ENCODE measurements at regions not wholly inside any gene's neighbourhood (a gene's known extent, or its start where the extent isn't known, plus 50 kb on each side); places are given as distances from the start of the nearest gene placed in this dataset.

DNA sequence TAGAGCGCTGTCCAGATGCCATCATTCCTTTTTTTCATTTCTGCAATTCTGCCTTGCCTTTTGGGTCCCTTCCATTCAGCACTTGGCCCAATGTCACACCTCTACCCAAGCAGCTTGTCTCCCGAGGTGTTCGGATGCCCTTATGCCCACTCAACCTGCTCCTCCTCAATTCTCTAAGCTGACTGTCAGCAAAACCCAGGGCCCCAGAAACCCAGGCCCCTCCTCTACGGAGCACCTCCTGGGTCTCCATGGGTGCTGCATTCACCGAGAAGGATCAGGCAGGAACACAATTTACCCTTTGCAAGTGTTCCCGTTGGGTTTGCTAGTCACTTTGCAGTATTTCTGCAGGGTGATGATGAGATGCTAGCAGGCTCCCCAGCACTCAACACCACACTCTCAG lies 86.7 kb upstream of the RAB6C start:
- no peaks in the 10 kb centered on the region for H3K9me3 ChIP-seq (ENCODE audit: control insufficient read depth, low read length)
- no peak overlapping the region for H3K27ac ChIP-seq (ENCODE audit: low read depth, low read length, severe bottlenecking)
- peaks cover 13% of the 10 kb centered on the region for H3K4me1 ChIP-seq (ENCODE audit: control insufficient read depth, insufficient read depth, low read length, poor library complexity, severe bottlenecking)
- 87 to 95% methylated on average over 4 of the region's 6 CpGs for WGBS, 2 experiments (ENCODE audit: insufficient coverage in 2 of 2)
- no peak overlapping the region for H3K4me3 ChIP-seq (ENCODE audit: extremely low read depth, insufficient read depth, low read length, poor library complexity, severe bottlenecking)
- no peaks in the 10 kb centered on the region for H3K36me3 ChIP-seq (ENCODE audit: control insufficient read depth, insufficient read depth, low read length)

DNA sequence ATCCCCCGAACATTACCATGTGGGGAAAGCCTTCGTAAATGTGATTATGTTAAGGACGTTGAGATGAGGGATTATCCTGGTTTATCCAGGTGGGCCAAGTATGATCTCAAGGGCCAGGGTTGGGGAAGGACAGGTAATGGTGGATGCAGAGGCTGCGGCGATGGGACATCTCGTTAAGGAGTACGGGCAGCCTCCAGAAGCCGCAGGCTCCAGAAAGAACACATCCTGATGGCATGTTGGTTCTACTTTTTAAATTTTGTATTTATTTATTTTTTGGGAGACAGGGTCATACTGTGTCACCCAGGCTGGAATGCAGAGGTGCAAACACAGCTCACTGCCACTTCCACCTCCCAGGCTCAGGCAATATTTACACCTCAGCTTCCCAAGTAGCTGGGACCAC lies 86.2 kb upstream of the RAB6C start:
- WGBS, 2 experiments (ENCODE audit: insufficient coverage in 2 of 2), result 83 to 88% methylated on average over 7 to 8 of the region's 8 CpGs
- Histone ChIP-seq H3K27ac (ENCODE audit: low read depth, low read length, severe bottlenecking) (no peak overlapping the region), H3K4me1 (ENCODE audit: control insufficient read depth, insufficient read depth, low read length, poor library complexity, severe bottlenecking) (peaks cover 13% of the 10 kb centered on the region), H3K36me3 (ENCODE audit: control insufficient read depth, insufficient read depth, low read length) (no peaks in the 10 kb centered on the region), H3K9me3 (ENCODE audit: control insufficient read depth, low read length) (no peaks in the 10 kb centered on the region), H3K4me3 (ENCODE audit: extremely low read depth, insufficient read depth, low read length, poor library complexity, severe bottlenecking) (no peak overlapping the region)

DNA sequence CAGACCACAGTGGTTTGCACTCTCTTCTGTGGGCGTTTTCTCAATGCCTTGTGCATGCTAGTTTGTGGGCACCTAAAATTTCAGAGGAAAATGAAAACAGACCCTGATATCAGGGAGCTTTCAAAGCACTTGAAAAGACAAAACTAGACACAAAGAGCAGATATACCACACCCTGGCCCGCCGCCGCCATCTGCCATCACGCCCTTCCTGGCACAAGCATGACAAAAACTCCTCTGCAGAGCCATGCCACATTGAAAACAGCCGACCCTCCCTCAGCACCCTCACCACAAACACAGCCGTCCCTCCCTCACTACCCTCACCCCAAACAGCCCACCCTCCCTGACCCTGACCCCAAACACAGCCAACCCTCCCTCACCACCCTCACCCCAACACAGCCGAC lies 84.8 kb upstream of the RAB6C start:
- Histone ChIP-seq H3K27ac (ENCODE audit: low read depth, low read length, severe bottlenecking) (no peak overlapping the region), H3K4me3 (ENCODE audit: extremely low read depth, insufficient read depth, low read length, poor library complexity, severe bottlenecking) (no peak overlapping the region), H3K36me3 (ENCODE audit: control insufficient read depth, insufficient read depth, low read length) (no peaks in the 10 kb centered on the region), H3K4me1 (ENCODE audit: control insufficient read depth, insufficient read depth, low read length, poor library complexity, severe bottlenecking) (peaks cover 1% of the 10 kb centered on the region), H3K9me3 (ENCODE audit: control insufficient read depth, low read length) (peaks cover 1% of the 10 kb centered on the region)
- WGBS, 2 experiments (ENCODE audit: insufficient coverage in 2 of 2), result 93 to 94% methylated on average over 4 to 7 of the region's 8 CpGs

DNA sequence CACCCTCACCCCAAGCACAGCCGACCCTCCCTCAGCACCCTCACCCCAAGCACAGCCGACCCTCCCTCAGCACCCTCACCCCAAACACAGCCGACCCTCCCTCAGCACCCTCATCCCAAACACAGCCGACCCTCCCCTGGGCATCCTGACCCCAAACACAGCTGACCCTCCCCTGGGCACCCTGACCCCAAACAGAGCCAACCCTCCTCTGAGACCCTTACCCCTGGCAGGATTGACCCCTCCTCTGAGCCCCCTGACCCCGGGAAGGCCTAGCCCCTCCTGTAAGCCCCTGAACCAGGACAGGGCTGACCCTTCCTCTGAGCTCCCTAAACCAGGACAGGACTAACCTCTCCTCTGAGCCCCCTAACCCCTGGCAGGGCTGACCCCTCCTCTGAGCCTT lies 84.4 kb upstream of the RAB6C start:
- no peaks in the 10 kb centered on the region for H3K36me3 ChIP-seq (ENCODE audit: control insufficient read depth, insufficient read depth, low read length)
- no peak overlapping the region for H3K4me3 ChIP-seq (ENCODE audit: extremely low read depth, insufficient read depth, low read length, poor library complexity, severe bottlenecking)
- no peaks in the 10 kb centered on the region for H3K4me1 ChIP-seq (ENCODE audit: control insufficient read depth, insufficient read depth, low read length, poor library complexity, severe bottlenecking)
- 100% methylated on average over 2 of the region's 5 CpGs; no CpG with 5 or more reads in 1 of the 2 experiments for WGBS, 2 experiments (ENCODE audit: insufficient coverage in 2 of 2)
- no peak overlapping the region for H3K27ac ChIP-seq (ENCODE audit: low read depth, low read length, severe bottlenecking)
- peaks cover 3% of the 10 kb centered on the region for H3K9me3 ChIP-seq (ENCODE audit: control insufficient read depth, low read length)

DNA sequence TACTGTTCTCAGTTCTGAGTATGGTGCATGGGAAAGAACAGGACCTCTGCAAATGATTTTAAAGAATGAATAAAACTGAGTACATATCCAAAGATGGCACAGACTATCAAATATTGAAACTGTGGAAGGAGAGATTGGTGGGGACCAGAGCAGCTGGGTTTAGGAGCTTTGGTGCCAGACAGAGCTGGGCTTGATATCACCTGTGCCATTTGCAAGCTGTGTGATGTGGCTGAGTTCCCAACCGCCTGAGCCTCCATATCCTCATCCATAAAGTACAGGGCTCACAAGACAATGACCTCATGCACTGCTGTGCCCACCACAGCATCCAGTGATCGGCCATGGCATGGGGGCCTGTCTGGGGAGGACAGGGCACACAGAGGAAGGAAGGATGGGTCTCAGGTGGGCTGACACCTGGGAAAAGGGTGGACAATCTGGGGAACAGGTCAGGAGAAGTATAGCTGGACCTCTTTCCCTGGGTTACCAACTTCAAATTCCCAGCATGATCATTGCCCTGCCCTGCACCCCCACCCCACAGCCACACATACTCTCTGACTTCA lies 83.9 kb upstream of the RAB6C start:
- Histone ChIP-seq H3K4me1 (ENCODE audit: control insufficient read depth, insufficient read depth, low read length, poor library complexity, severe bottlenecking) (no peaks in the 10 kb centered on the region), H3K9me3 (ENCODE audit: control insufficient read depth, low read length) (peaks cover 3% of the 10 kb centered on the region), H3K27ac (ENCODE audit: low read depth, low read length, severe bottlenecking) (no peak overlapping the region), H3K4me3 (ENCODE audit: extremely low read depth, insufficient read depth, low read length, poor library complexity, severe bottlenecking) (no peak overlapping the region), H3K36me3 (ENCODE audit: control insufficient read depth, insufficient read depth, low read length) (no peaks in the 10 kb centered on the region)
- 100% methylated on average over 1 of the region's 2 CpGs; no CpG with 5 or more reads in 1 of the 2 experiments for whole genome bisulfite sequencing, 2 experiments (ENCODE audit: insufficient coverage in 2 of 2)

DNA sequence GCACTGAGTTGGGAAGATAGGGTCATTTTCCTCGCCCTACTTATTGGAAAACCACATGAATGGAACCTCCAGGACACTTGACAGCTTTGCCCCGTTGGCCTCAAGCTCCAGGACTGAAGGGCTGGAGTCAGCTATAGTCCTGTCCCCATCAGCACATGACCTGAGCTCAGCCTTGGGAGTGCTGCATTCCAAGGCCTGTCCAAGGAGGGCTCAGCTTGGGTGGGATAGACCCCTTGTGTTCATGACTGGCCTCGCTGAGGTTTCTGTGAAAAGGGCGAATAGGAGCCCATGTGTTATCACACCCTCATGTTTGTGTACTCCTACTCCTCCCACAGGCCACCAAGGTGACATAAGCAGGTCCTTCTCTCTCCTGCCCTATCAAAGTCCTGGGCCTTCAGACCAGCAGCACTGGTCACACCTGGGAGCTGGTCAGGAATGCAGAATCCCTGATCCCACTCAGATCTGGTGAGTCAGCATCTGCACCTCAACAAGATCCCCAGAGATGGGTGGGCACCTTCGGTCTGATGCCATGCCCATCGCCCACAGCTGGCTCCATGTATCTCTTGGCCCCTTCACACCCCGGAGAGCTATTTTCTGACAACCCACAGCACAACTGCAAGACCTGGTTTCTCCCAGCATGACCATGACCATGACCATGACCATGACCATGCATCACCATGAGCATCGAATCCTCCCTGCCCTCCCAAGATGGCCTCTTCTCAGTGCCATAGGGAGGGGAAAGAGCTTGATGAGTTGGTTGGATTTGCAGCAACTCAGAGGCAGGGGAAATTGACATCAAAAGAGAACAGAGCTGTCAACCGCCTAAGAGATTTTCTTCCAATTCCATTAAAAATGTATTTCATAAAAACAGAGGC lies 83.0 kb upstream of the RAB6C start:
- peaks cover 3% of the 10 kb centered on the region for H3K9me3 ChIP-seq (ENCODE audit: control insufficient read depth, low read length)
- H3K27ac ChIP-seq (ENCODE audit: low read depth, low read length, severe bottlenecking), result no peak overlapping the region
- WGBS, 2 experiments (ENCODE audit: insufficient coverage in 2 of 2), result 74 to 88% methylated on average over 4 to 7 of the region's 9 CpGs
- no peak overlapping the region for H3K4me3 ChIP-seq (ENCODE audit: extremely low read depth, insufficient read depth, low read length, poor library complexity, severe bottlenecking)
- no peaks in the 10 kb centered on the region for H3K36me3 ChIP-seq (ENCODE audit: control insufficient read depth, insufficient read depth, low read length)
- no peaks in the 10 kb centered on the region for H3K4me1 ChIP-seq (ENCODE audit: control insufficient read depth, insufficient read depth, low read length, poor library complexity, severe bottlenecking)

DNA sequence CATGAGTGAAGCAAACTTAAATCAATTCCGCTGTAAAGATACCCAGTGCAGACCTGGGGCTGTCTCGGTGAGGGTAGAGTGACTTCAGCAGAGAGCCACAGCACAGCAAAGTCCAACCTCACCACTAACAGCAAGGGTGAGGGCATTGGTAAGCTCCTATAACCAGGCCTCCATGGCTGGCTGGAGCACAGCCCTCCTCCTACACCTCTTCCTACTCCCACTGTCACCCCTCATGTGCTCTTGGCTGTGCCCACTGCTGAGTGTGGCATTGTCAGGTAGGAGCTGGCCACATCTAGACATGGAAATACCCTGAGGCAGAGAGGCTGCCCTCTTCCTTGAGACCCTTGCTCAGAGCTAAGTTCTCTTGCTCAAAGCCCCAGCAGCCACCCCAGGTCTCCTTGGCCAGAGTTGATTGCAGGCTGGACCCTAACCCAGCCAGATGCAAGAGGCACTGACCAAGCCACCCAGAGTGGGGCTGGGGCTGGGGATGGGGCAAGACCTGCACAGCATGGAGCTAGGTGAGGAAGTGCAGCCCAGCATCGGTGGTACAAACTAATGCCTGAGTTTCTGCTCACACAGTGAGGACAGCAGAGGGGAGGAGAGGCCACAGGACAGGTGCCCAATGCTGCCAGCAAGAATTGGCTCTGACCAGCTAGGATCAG lies 77.6 kb upstream of the RAB6C start:
- Histone ChIP-seq H3K36me3 (ENCODE audit: control insufficient read depth, insufficient read depth, low read length) (no peaks in the 10 kb centered on the region), H3K9me3 (ENCODE audit: control insufficient read depth, low read length) (peaks cover 3% of the 10 kb centered on the region), H3K27ac (ENCODE audit: low read depth, low read length, severe bottlenecking) (no peak overlapping the region), H3K4me3 (ENCODE audit: extremely low read depth, insufficient read depth, low read length, poor library complexity, severe bottlenecking) (no peak overlapping the region), H3K4me1 (ENCODE audit: control insufficient read depth, insufficient read depth, low read length, poor library complexity, severe bottlenecking) (no peaks in the 10 kb centered on the region)
- 89 to 94% methylated on average over 1 to 2 of the region's 3 CpGs for WGBS, 2 experiments (ENCODE audit: insufficient coverage in 2 of 2)

DNA sequence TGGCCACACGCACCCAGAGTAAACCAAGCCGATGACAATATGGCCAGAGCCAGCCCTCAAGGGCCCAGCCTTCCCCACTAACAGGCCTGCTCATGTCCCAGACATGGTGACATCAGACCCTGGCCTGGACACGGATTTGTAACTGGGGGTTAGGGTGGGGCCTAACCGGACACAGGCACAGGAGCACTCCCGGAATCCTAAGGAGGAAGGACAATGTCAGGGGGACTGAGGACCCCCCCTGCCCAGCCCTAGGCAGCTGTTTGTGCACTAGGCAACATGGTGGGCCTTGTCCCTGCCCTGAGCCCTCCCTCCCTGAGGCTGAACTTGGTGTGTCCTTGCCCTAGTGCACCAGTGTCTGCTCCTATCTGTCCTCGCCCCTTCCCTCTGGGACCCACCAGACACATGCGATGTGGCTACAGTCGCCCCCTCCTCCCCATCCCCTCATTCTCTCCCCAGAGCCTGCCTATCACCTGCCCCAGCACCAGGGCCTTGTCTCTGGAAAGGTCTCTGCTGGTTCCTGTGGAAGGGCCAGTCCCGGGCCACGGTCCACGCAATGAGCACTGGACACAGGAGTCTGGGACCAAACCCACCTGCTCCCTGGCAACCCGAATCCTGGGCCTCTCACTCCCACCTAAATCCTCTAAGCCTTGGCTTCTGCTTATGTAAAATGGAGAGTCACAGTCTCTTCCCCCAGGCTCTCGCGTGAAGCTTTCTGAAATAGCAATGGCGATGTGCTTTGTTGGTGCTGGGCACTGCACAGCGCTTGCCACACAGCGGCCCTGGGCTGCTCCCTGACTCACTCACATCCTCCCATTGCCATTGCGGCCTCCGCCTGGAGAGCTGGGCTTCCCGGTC lies 76.5 kb upstream of the RAB6C start:
- no peak overlapping the region for H3K27ac ChIP-seq (ENCODE audit: low read depth, low read length, severe bottlenecking)
- peaks cover 3% of the 10 kb centered on the region for H3K9me3 ChIP-seq (ENCODE audit: control insufficient read depth, low read length)
- no peaks in the 10 kb centered on the region for H3K36me3 ChIP-seq (ENCODE audit: control insufficient read depth, insufficient read depth, low read length)
- H3K4me3 ChIP-seq (ENCODE audit: extremely low read depth, insufficient read depth, low read length, poor library complexity, severe bottlenecking), result no peak overlapping the region
- H3K4me1 ChIP-seq (ENCODE audit: control insufficient read depth, insufficient read depth, low read length, poor library complexity, severe bottlenecking), result no peaks in the 10 kb centered on the region
- 89 to 91% methylated on average over 14 to 18 of the region's 20 CpGs for WGBS, 2 experiments (ENCODE audit: insufficient coverage in 2 of 2)

DNA sequence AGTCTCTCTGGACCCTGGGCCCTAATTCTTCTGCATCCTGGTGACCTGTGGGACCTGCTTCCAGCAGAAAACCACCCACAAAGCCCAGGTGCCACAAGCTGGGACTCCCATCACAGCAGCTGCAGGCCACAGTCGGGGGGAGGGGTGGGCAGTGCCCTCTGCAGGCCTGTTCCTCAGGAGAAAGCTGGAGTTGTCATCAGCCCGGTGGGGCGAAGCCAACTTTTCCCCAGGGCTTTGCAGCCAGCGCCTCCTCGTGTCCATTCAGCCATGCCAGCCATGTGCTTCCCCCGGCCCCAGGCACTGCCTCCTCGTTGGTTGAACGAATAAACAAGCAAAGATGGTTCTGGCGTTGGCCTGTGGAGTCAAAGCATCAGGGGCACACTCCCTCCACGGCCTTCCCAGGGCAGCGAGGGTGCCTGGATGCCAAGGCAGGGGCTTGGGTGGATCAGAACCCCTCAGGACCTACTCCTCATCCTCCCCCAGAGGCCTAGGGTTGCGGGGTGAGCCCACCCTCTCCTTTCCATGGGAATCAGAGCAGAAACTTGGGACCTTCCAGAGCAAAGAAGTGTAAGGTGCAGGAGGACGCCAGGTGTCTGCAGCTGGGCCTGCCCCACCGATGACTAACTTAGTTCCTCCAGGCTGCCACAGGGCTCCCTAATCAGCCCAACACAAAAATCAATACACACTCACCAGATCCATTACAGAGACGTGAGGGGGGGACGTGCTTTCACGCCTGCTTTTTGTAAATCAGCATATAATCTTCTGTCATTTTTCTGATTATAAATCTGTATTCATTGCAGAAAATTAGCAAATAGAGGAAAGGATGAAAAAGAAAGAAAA lies 75.7 kb upstream of the RAB6C start:
- H3K27ac ChIP-seq (ENCODE audit: low read depth, low read length, severe bottlenecking), result no peak overlapping the region
- no peak overlapping the region for H3K4me3 ChIP-seq (ENCODE audit: extremely low read depth, insufficient read depth, low read length, poor library complexity, severe bottlenecking)
- no peaks in the 10 kb centered on the region for H3K4me1 ChIP-seq (ENCODE audit: control insufficient read depth, insufficient read depth, low read length, poor library complexity, severe bottlenecking)
- H3K36me3 ChIP-seq (ENCODE audit: control insufficient read depth, insufficient read depth, low read length), result no peaks in the 10 kb centered on the region
- H3K9me3 ChIP-seq (ENCODE audit: control insufficient read depth, low read length), result peaks cover 3% of the 10 kb centered on the region
- 84% methylated on average over 12 of the region's 17 CpGs for WGBS, 2 experiments (ENCODE audit: insufficient coverage in 2 of 2)
